ENCODE measurements at regions not wholly inside any gene's neighbourhood (a gene's known extent, or its start where the extent isn't known, plus 50 kb on each side); places are given as distances from the start of the nearest gene placed in this dataset.
"Not testable (repeated sequence)": the region's sequence is repeated elsewhere in the genome, so short reads cannot be mapped to it uniquely, and the experiment has no call there.

- WGBS, 10 experiments, result 66 to 100% (median 87%) methylated on average over 1 to 3 of the region's 3 CpGs
- H3K4me3 ChIP-seq, result no peak overlapping the region
- H3K4me1 ChIP-seq (replicated peaks in 1 of 2), result peaks cover 0 to 7% of the 10 kb centered on the region in 2 donors
- in situ Hi-C loops (cut with MboI; ENCODE audit: low pct_unique_long_range_greater_than_20kb in 2 of 9, low sequenced_read_pairs in 9 of 9, unreplicated experiment in 9 of 9), result no loop called here
- H3K27ac ChIP-seq, result no peak overlapping the region
- no peak for ATAC-seq (replicated peaks in 6 of 8)
These were observed 52.9 kb upstream of the FRAS1 start for GRCh38 chr4:78004270-78004669.

GRCh38 chr4:78005086-78005485 is 52.0 kb upstream of the FRAS1 start:
- Histone ChIP-seq H3K27ac (no peak overlapping the region), H3K4me1 (replicated peaks in 1 of 2) (peaks cover 0 to 7% of the 10 kb centered on the region in 2 donors), H3K4me3 (no peak overlapping the region)
- ATAC-seq (replicated peaks in 6 of 8), result peak in 5 of 8 experiments; percentile 10 to 78 (median 52)
- WGBS, 10 experiments, result 26 to 92% (median 60%) methylated on average over 1 to 3 of the region's 3 CpGs; no CpG with 5 or more reads in 4 of the 10 experiments
- in situ Hi-C loops (cut with MboI; ENCODE audit: low pct_unique_long_range_greater_than_20kb in 2 of 9, low sequenced_read_pairs in 9 of 9, unreplicated experiment in 9 of 9), result no loop called here

GRCh38 chr4:78007021-78007420 is 50.1 kb upstream of the FRAS1 start:
- no CpG with 5 or more reads among the region's 26 CpGs for WGBS, 10 experiments
- H3K27ac ChIP-seq; in situ Hi-C loops (cut with MboI; ENCODE audit: low pct_unique_long_range_greater_than_20kb in 2 of 9, low sequenced_read_pairs in 9 of 9, unreplicated experiment in 9 of 9); H3K4me3 ChIP-seq; H3K4me1 ChIP-seq (replicated peaks in 1 of 2); ATAC-seq (replicated peaks in 6 of 8): not testable (repeated sequence)
